ENCODE measurements at regions not wholly inside any gene's neighbourhood (a gene's known extent, or its start where the extent isn't known, plus 50 kb on each side); places are given as distances from the start of the nearest gene placed in this dataset.

DNA sequence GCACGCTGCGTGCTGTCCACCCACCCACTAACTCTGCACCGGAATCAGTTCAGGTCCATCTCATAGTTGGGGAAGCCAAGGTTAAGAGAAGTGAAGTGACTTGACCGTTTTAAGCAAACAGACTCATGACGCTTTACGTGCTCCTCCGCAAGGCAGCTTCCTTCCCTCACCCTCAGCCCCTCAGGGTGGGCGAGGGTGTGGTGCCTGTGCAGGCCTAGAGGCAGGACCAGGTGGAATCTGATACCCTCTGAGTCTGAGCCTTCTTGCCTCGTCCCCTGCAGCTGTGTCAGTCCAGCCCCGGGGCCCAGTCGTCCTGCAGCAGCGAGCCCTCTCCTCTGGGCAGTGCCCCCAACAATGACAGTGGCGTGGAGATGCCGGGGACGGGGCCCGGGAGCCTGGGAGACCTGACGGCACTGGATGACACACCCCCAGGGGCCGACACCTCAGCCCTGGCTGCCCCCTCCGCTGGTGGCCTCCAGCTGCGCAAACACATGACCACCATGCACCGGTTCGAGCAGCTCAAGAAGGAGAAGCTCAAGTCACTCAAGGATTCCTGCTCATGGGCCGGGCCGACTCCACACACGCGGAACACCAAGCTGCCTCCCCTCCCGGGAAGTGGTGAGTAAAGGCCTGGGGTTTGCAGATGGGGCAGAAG is 250.5 kb downstream of the GLI2 start:
- H3K27me3 ChIP-seq (ENCODE audit: low read depth) = peaks cover 7% of the 10 kb centered on the region
- no peak for DNase-seq
- H3K27ac ChIP-seq (replicated peaks) = no peak overlapping the region
- H3K4me1 ChIP-seq = no peaks in the 10 kb centered on the region
- TF ChIP-seq, protein P1, sequence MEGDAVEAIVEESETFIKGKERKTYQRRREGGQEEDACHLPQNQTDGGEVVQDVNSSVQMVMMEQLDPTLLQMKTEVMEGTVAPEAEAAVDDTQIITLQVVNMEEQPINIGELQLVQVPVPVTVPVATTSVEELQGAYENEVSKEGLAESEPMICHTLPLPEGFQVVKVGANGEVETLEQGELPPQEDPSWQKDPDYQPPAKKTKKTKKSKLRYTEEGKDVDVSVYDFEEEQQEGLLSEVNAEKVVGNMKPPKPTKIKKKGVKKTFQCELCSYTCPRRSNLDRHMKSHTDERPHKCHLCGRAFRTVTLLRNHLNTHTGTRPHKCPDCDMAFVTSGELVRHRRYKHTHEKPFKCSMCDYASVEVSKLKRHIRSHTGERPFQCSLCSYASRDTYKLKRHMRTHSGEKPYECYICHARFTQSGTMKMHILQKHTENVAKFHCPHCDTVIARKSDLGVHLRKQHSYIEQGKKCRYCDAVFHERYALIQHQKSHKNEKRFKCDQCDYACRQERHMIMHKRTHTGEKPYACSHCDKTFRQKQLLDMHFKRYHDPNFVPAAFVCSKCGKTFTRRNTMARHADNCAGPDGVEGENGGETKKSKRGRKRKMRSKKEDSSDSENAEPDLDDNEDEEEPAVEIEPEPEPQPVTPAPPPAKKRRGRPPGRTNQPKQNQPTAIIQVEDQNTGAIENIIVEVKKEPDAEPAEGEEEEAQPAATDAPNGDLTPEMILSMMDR (IDR thresholded peaks at IDR 0.05; ENCODE audit: borderline replicate concordance) = no peak
- H3K36me3 ChIP-seq = no peaks in the 10 kb centered on the region
- intact Hi-C loops (cut with micrococcal nuclease) = no loop called here
- H3K9me3 ChIP-seq (replicated peaks) = no peaks in the 10 kb centered on the region
- no peak overlapping the region for H3K4me3 ChIP-seq

DNA sequence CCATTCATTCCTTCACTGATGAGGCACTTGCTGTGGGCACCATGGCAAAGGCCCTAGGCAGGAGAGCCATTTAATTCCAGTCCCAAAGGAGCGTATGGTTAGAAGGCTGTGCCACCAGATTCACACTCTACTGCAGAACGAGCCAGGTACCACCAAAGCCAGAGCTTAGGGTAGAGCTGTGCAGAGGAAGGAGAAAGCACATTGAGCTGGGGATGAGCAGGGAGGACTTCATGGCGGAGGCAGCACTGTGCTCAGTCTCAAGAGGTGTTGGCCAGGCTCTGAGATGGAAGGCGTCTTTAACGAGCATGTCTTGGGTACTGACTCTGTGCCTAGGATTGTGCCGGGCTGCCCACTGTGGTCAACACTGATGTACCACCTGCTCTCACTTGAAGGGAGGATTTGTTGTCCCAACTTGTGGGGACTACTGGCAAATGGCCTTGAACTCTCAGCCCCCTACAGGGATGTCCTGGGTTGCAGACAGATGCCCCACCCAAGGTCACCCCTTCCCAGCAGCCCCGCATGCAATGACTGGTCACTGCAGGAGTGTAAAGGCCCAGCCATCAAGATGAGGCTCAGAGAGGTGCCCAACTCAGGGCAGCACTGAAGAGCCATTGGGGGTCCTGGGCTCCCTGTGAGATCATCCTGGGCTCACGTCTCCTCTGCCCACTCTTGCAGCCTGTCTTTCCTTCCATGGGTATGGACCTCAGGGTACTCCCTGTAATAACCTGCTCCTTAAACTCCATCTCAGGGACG is 251.4 kb downstream of the GLI2 start:
- intact Hi-C loops (cut with micrococcal nuclease) = no loop called here
- DNase-seq = no peak

DNA sequence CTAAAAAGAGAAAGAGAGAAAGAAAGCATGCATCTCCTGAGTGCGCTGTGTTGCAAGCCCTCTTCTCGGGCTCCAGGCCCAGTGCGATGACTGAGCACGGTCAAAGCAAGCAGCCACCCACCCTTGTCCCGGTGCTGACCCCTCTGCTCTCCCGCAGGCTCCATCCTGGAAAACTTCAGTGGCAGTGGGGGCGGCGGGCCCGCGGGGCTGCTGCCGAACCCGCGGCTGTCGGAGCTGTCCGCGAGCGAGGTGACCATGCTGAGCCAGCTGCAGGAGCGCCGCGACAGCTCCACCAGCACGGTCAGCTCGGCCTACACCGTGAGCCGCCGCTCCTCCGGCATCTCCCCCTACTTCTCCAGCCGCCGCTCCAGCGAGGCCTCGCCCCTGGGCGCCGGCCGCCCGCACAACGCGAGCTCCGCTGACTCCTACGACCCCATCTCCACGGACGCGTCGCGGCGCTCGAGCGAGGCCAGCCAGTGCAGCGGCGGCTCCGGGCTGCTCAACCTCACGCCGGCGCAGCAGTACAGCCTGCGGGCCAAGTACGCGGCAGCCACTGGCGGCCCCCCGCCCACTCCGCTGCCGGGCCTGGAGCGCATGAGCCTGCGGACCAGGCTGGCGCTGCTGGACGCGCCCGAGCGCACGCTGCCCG is 252.5 kb downstream of the GLI2 start:
- H3K9me3 ChIP-seq (replicated peaks) = no peaks in the 10 kb centered on the region
- H3K4me1 ChIP-seq = no peaks in the 10 kb centered on the region
- peaks cover 7% of the 10 kb centered on the region for H3K27me3 ChIP-seq (ENCODE audit: low read depth)
- TF ChIP-seq, protein P1 (IDR thresholded peaks at IDR 0.05; ENCODE audit: borderline replicate concordance) = no peak
- intact Hi-C loops (cut with micrococcal nuclease) = no loop called here
- H3K27ac ChIP-seq (replicated peaks) = no peak overlapping the region
- H3K36me3 ChIP-seq = no peaks in the 10 kb centered on the region
- H3K4me3 ChIP-seq = no peak overlapping the region
- DNase-seq = no peak

More for the DNA sequence above, 251.4 kb downstream of the GLI2 start:
- Histone ChIP-seq H3K36me3 (no peaks in the 10 kb centered on the region), H3K4me3 (no peak overlapping the region), H3K27ac (replicated peaks) (no peak overlapping the region), H3K4me1 (no peaks in the 10 kb centered on the region), H3K27me3 (ENCODE audit: low read depth) (peaks cover 7% of the 10 kb centered on the region), H3K9me3 (replicated peaks) (no peaks in the 10 kb centered on the region)
- TF ChIP-seq, protein P1 (IDR thresholded peaks at IDR 0.05; ENCODE audit: borderline replicate concordance) = no peak

GRCh38 chr2:120988700-120989511 is 253.2 kb downstream of the GLI2 start:
- Histone ChIP-seq H3K9me3 (replicated peaks) (no peaks in the 10 kb centered on the region), H3K4me3 (no peak overlapping the region), H3K27ac (replicated peaks) (no peak overlapping the region), H3K27me3 (ENCODE audit: low read depth) (peaks cover 3% of the 10 kb centered on the region), H3K4me1 (no peaks in the 10 kb centered on the region), H3K36me3 (no peaks in the 10 kb centered on the region)
- no peak for DNase-seq
- TF ChIP-seq, protein P1 (IDR thresholded peaks at IDR 0.05; ENCODE audit: borderline replicate concordance) = no peak
- intact Hi-C loops (cut with micrococcal nuclease) = no loop called here

All from left ventricle myocardium inferior (tissue), 1 donor.